A673 (cell line): ENCODE measurements at regions not wholly inside any gene's neighbourhood (a gene's known extent, or its start where the extent isn't known, plus 50 kb on each side); places are given as distances from the start of the nearest gene placed in this dataset.

ENCODE experiments used
- BruUV-seq: library from RNA; stranded (reverse); fragments of 400-500 nt; replicated peaks from 2 replicates; lab custom pipeline; 2021; lab: Mats Ljungman, UMichigan
- CTCF ChIA-PET: fragments of 300-600 bp; sonication (Branson Sonifier 250); formaldehyde crosslinking; loops from one replicate; lab custom pipeline; 2022; ENCODE audit warnings: antibody characterized with exemption; lab: Charles Lee
- POLR2A ChIA-PET: fragments of 300-600 bp; sonication (Branson Sonifier 250); formaldehyde crosslinking; loops from one replicate; lab custom pipeline; 2022; ENCODE audit warnings: antibody characterized with exemption; ENCODE audit not compliant: low non-redundant PET; lab: Charles Lee
- DNase-seq: peaks from one replicate; pipeline ENCODE4 v3.0.0-alpha.2; 2015; ENCODE audit warnings: low spot score
- H3K27ac ChIP-seq: fragments of 200-600 bp; sonication (generic); 2 replicates; pipeline ENCODE4 v1.5.1; 2016; ENCODE audit warnings: mixed run types, low read depth, mild to moderate bottlenecking, mixed read lengths, antibody characterized with exemption, low read length; ENCODE audit not compliant: poor library complexity, severe bottlenecking
- H3K27me3 ChIP-seq: fragments of 200-600 bp; sonication (generic); replicated peaks from 2 replicates; pipeline ENCODE4 v1.6.1; 2017; ENCODE audit warnings: mixed run types, low read depth, mild to moderate bottlenecking, mixed read lengths, antibody characterized with exemption, low read length; ENCODE audit not compliant: insufficient read depth, poor library complexity
- H3K36me3 ChIP-seq: fragments of 200-600 bp; sonication (generic); 2 replicates; pipeline ENCODE4 v1.6.1; 2016; ENCODE audit warnings: mixed run types, mild to moderate bottlenecking, mixed read lengths, antibody characterized with exemption, low read length; ENCODE audit not compliant: insufficient read depth, poor library complexity, severe bottlenecking
- H3K4me1 ChIP-seq: fragments of 200-600 bp; sonication (generic); 2 replicates; pipeline ENCODE4 v1.6.1; 2017; ENCODE audit warnings: mixed run types, mild to moderate bottlenecking, mixed read lengths, antibody characterized with exemption, low read length; ENCODE audit not compliant: insufficient read depth, poor library complexity, severe bottlenecking
- H3K4me3 ChIP-seq: fragments of 200-600 bp; sonication (generic); 2 replicates; pipeline ENCODE4 v1.5.1; 2016; ENCODE audit warnings: low read depth, mixed run types, mild to moderate bottlenecking, mixed read lengths, low read length; ENCODE audit not compliant: poor library complexity, severe bottlenecking
- H3K9me3 ChIP-seq: fragments of 200-600 bp; sonication (generic); 2 replicates; pipeline ENCODE4 v1.6.1; 2016; ENCODE audit warnings: mixed run types, low read depth, mild to moderate bottlenecking, mixed read lengths, antibody characterized with exemption, low read length; ENCODE audit not compliant: poor library complexity, severe bottlenecking
- EZH2 ChIP-seq: fragments of 200-600 bp; sonication (generic); IDR thresholded peaks from 2 replicates; pipeline ENCODE4 v1.6.1; 2017; ENCODE audit warnings: borderline replicate concordance, low read depth, mild to moderate bottlenecking, mixed read lengths, antibody characterized with exemption, low read length; ENCODE audit not compliant: poor library complexity, severe bottlenecking
- intact Hi-C: fragments of 100-400 bp; cut with micrococcal nuclease; formaldehyde crosslinking; loops from one replicate; pipeline ENCODE4 v1.10.0; 2022; ENCODE audit not compliant: unreplicated experiment
- TF ChIP-seq, protein P1 (sequence below): fragments of 300-800, 200-600 bp; sonication (generic); conservative IDR thresholded peaks from 2 replicates; pipeline ENCODE4 v1.5.1; 2017; ENCODE audit warnings: low read depth, mild to moderate bottlenecking, antibody characterized with exemption, low read length, moderate library complexity, mixed read lengths

DNA sequence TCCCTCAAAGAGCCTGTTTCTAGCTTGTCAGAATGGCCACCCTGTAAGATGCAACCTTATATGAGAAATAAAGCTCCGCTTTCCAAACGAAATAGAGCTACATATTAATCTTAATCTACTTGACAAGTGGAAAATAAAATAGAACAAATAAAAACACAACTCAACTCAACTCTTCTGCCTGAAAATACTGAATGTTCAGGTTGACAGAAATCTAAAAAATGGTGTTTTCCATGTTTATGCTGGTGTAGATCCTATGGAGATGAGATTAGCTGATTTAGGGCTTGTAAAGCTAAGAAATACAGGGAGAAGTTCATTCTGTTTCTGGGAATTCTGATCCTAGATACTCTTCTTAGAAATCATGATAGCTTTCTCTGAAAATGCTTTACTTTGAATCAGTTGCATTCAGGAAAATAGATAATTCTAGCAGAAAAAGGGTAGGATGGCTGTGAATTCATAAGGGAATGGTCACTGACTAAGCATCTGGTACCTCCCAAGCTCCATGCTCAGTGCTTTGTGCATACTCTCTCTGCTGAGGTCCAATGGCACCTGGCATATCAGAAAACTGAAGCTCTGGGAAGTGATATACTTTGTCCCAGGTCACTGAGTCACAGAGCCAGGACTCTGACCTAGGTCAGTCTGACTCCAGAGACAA, 89.2 kb upstream of the EXOC1L start:
- TF ChIP-seq EZH2 = no peak
- TF ChIP-seq, protein P1, sequence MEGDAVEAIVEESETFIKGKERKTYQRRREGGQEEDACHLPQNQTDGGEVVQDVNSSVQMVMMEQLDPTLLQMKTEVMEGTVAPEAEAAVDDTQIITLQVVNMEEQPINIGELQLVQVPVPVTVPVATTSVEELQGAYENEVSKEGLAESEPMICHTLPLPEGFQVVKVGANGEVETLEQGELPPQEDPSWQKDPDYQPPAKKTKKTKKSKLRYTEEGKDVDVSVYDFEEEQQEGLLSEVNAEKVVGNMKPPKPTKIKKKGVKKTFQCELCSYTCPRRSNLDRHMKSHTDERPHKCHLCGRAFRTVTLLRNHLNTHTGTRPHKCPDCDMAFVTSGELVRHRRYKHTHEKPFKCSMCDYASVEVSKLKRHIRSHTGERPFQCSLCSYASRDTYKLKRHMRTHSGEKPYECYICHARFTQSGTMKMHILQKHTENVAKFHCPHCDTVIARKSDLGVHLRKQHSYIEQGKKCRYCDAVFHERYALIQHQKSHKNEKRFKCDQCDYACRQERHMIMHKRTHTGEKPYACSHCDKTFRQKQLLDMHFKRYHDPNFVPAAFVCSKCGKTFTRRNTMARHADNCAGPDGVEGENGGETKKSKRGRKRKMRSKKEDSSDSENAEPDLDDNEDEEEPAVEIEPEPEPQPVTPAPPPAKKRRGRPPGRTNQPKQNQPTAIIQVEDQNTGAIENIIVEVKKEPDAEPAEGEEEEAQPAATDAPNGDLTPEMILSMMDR = no peak
- Histone ChIP-seq H3K27ac (no peak overlapping the region), H3K4me1 (no peaks in the 10 kb centered on the region), H3K36me3 (no peaks in the 10 kb centered on the region), H3K27me3 (no peaks in the 10 kb centered on the region), H3K4me3 (no peak overlapping the region), H3K9me3 (no peaks in the 10 kb centered on the region)
- ChIA-PET CTCF (no interaction called here), POLR2A (no interaction called here)
- intact Hi-C loops = loop anchor here (10.0 kb wide), 1 partner anchor 286 kb away; no protein-coding TSS in a partner anchor
- no peak for DNase-seq
- no TSS peak for BruUV-seq

DNA sequence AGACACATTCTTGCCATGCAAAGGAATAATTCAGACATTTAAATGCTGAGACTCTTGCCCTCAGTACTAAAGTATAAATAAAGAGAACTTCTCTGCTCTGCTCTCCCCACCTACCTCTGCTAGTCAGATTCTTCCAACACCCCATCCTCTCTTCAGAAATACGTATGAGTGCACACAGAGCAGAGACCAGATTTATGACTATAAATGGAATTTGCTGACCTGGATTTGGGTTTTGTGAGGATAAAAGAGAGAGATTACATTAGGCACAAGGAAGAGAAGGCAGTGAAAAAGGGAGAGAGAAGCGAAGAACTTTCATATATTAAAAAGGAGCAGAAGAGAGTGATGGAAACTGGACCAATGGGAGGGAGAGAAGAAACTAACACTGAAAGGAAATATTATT, 87.6 kb upstream of the EXOC1L start:
- intact Hi-C loops = loop anchor here (10.0 kb wide), 1 partner anchor 287 kb away; no protein-coding TSS in a partner anchor

DNA sequence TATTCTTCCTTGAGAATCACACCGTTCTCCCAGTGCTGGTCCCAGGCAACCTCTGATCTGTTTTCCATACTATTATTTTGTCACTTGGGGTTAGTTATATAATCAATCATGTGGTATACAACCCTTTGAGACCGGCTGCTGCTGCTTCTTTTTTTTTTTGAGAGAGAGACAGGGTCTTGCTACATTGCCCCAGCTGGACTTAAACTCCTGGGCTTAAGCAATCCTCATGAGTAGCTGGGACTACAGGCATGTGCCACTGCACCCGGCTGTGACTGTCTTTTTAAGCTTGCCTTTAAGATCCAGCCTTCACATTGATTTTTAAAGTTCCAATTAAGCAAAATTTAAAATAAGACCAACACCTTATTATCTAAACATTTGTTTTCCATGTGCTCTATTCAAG, 86.7 kb upstream of the EXOC1L start:
- Histone ChIP-seq H3K27me3 (no peaks in the 10 kb centered on the region), H3K9me3 (no peaks in the 10 kb centered on the region), H3K4me3 (no peak overlapping the region), H3K36me3 (no peaks in the 10 kb centered on the region), H3K27ac (no peak overlapping the region), H3K4me1 (no peaks in the 10 kb centered on the region)
- CTCF ChIA-PET = no interaction called here
- POLR2A ChIA-PET = no interaction called here
- intact Hi-C loops = loop anchor here (10.0 kb wide), 1 partner anchor 288 kb away; no protein-coding TSS in a partner anchor
- BruUV-seq = no TSS peak
- no peak for DNase-seq
- TF ChIP-seq, protein P1 = no peak
- TF ChIP-seq EZH2 = no peak

More for the DNA sequence above, 87.6 kb upstream of the EXOC1L start:
- no peaks in the 10 kb centered on the region for H3K4me1 ChIP-seq
- no peak for TF ChIP-seq EZH2
- TF ChIP-seq, protein P1 = no peak
- H3K4me3 ChIP-seq = no peak overlapping the region
- H3K36me3 ChIP-seq = no peaks in the 10 kb centered on the region
- ChIA-PET POLR2A (no interaction called here), CTCF (no interaction called here)
- no peaks in the 10 kb centered on the region for H3K9me3 ChIP-seq
- no peaks in the 10 kb centered on the region for H3K27me3 ChIP-seq
- no TSS peak for BruUV-seq
- no peak overlapping the region for H3K27ac ChIP-seq
- DNase-seq = no peak
